GM18511 (cell line): ENCODE measurements at regions not wholly inside any gene's neighbourhood (a gene's known extent, or its start where the extent isn't known, plus 50 kb on each side); places are given as distances from the start of the nearest gene placed in this dataset.
"Not testable (repeated sequence)": the region's sequence is repeated elsewhere in the genome, so short reads cannot be mapped to it uniquely, and the experiment has no call there.

ENCODE experiments used
- ATAC-seq: cut with Tn5 transposase; IDR thresholded peaks from one replicate; pipeline ENCODE4 v1.9.1; 2021; ENCODE audit warnings: mild to moderate bottlenecking, moderate library complexity; ENCODE audit not compliant: unreplicated experiment

DNA sequence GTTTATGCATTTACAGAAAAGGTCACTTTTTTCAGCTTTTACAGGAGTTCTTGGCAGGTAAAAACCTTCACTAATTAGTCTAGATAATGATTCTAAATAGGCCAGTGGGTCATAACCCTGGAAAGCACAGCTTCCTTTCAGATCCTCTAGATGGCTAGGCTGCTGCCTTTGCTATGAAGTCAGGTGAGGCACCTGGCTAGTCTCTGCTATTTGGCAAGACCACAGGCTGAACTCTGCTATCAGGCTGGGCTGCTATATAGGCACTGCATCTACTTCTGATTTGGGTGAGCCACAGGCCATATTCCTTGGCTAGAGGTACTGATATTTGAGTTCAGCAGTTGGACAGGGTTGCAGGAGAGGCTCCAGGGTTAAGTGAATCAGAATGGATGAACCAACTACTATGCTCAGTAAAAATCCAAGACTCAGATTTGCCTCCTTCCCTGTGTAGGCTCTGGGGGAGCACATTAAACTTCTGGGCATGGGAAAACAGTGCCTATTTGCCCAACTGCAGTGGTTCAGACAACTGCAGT lies 665.7 kb upstream of the TBL1XR1 start:
- ATAC-seq = no peak

DNA sequence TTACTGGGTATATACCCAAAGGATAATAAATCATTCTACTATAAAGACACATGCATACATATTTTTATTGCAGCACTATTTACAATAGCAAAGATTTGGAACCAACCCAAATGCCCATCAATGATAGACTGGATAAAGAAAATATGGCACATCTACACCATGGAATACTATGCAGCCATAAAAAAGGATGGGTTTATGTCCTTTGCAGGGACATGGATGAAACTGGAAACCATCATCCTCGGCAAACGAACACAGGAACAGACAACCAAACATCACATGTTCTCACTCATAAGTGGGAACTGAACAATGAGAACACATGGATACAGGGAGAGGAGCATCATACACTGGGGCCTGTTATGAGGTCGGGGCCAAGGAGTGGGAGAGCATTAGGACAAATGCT lies 665.0 kb upstream of the KCNMB2 start:
- not testable (repeated sequence) for ATAC-seq

DNA sequence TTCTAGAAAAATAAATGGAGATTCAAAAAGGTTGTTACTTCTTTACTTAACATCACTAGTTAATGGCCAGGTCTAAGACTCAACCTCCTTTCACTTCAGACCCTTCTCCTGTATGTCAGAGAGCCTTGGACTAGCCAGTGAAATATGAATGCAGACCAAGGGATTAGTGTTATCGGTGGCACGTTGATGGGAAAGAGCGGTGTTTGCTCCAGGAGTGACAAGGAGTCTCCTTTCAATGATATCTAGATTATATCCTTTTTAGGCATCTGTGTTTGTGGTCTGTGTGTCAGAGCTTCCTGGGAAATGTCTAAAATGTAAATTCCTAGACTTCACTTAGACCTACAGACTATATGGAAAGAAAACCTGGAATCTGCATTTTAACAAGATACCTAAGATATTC lies 658.0 kb upstream of the KCNMB2 start:
- no peak for ATAC-seq

DNA sequence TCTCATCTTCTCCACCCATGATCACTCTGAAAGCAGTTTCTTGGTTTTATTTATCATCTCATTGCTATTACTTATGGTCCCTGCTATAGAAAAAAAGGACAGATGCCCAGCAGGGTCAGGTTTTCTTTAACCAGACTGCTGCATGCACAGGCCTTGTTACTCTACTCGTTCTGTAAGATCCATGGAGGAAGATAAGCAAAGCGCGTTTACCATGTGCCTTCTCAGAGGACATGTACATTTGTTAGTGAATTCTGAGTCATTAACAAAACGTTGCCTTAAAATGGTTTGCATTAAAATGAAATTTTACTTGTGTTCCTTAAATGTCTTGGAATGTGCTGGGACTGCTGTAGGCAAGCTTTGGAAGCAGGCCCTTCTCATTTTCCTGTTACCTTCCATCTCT lies 657.3 kb upstream of the KCNMB2 start:
- ATAC-seq = no peak

DNA sequence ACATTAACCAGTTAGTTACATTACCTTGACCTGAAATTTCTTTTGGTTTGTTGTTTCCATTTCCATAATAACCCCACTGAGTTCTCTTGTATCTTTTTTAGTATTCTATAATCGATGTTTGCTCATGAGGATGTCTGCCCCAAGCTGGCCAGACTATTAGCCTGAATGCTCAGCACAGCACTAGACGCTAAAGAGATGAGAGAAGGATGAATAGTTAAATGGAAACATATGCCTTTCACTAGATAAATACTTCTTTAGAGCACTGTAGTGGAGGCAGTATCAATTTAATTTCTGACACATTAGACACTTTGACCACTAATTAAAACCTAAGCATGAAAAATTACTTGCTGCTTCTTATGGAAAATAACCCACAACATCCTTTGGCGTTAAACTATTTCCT lies 654.9 kb upstream of the KCNMB2 start:
- ATAC-seq = no peak

DNA sequence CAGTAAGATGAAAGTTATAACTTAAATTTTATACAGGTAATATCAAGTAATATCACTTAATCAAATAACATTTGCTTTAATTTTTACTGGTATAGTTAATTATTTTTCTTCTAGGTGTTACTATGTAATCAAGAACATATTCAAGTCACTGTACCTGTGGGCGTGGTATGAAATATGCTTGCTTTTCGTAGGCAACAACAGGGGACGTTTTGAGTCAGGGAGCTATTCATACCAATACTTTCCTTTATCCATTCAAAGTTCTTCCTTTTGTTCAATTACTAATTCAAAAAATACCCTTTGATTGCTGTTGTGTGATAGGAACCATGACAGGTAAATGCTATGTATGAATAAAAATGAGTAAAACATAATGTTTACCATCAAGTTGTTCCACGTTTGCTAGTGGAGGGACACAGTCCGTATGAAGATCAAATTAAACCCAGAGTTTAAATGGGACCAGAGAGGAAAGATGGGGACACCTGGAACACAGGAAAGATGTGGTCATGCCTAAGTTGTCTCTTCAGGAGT lies 654.0 kb upstream of the KCNMB2 start:
- no peak for ATAC-seq

DNA sequence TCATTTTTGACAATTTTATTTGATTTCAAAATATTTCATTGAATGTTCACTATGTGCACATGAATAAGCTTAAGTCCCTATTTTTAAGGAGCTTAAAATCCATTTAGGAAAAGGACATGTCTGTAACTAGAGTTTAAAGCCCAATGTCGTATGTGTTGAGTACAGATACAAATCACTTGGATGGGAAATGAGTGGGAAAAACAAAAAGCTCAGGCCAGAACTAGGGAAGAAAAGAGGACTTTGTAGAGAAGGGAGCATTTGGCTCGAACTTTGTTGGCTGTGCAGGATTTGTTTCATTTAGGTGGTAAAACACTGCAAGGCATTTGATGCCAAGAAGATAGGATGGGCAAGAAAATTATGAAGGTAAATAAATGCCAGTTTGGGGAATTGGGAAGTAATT lies 653.1 kb upstream of the KCNMB2 start:
- no peak for ATAC-seq

DNA sequence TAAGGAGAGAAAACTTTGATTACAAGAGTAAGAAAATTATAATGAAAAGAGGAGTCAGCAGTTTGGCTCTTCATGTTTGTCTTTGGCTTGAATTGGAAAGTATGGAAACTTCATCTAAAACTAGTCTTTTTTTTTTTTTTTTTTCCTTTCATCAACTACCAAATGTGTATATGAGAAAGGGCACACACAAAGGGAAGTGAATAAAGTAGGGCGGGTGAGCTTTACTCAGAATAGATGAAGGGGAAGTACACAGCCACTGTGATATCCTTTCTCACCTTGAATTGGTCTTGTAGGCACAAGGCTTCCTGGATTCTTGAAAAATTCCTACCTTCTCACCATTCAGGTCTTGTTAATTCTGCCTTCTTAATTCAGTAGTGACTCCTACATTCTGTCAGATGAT lies 652.3 kb upstream of the KCNMB2 start:
- ATAC-seq = no peak

DNA sequence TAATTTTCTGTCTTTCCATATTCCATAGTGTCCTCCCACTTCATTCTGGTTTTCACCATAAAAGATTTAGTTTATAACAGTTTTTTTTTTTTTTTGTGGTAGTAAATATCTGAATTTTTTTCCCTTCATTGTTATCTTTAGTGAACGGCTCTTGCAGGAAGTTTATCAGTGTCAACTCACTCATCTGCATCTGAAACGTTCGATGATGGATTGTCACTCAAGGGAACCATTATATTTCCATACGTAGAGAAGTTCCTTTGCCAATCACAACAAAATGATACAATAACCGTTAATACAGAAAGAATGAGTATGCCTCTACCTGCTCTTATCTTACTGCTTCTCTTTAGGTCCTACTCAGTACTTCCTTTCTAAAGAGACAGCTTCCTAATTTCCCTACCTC lies 651.2 kb upstream of the KCNMB2 start:
- ATAC-seq = no peak

DNA sequence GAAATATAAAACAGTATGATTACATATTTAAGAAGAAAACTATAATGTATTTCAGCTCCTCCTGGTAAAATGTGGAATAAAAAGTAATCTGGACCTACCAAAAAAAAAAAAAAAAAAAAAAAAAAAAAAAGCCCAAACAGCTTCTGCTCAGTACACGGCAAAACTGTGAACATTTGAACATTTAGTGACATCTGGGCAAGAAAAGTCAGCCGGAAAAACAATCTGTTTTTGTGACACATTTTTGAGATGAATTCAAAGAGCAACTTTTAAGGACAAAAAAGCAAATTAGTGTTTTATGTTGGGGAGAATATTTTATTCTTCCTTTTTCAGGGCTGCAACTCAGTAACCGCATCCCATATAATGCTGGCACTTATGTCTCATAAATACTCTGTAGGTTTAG lies 649.7 kb upstream of the KCNMB2 start:
- no peak for ATAC-seq

DNA sequence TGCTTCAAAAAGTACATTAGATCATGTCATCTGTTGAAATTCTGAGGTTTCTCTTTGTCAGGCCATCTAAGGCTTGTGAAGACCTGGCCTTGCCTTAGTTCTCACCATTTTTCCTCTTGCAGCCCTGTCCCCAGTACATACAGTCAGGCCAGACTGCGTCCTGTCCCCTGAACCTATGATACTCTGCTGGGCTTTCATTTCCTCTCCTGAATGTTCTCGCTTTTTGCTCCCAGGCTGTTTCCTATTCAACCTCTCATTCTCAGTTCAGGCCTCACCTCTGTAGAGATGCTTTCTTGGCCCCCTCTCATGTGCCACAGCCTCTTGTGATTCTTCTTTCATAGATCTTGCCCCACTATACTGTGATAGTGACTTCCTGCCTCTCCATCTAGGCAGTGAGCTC lies 648.8 kb upstream of the KCNMB2 start:
- ATAC-seq = peak; percentile 71

DNA sequence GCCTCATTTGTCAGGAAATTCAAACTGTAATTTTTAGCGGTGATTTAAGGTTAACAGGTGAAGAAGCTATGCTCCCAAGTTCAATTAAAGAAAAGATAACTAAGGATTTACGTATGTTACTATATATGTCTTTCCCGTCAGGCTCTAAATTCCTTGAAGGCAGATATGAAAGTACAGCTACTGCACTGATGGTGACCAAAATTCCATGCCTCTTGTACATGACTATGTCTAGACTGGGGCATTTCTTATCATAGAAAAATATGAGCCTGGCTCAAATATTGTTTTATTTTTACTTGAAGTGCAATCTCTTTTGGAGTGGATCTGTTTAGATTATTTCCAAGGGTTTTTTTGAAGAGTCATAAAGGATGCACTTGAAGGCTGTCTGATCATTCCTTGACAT lies 647.1 kb upstream of the KCNMB2 start:
- no peak for ATAC-seq

DNA sequence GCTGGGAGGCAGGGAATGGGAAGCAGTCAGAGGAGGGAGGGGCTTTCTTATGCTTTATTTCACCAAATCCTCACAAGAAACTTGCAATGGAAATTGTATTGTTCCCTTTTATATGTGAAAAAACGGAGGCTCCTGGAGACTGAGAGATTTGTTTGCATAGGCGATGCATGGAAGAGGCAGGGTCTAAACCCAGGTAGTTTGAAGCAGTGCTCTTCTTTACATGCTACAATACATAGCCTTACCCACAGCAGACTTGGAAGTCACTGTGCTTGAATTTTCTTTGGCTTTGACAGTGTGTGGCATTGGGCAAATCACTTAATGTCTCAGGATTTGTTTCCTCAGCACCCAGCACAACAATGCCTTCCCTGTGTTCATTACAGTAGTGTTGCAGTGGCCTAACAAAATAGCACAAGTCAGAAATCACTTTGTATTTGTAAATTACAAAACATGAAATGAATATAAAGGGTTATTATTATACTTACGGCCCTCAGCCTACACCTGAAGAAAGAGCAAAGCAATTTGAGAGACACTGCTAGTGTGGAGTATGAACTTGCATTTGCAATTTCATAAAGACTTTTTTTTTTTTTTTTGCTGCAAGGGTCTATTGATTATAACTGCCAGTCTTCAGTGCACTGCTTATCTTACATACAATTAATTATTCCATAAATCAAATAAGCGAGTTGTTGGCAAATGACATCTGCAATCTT lies 646.4 kb upstream of the KCNMB2 start:
- ATAC-seq = no peak

DNA sequence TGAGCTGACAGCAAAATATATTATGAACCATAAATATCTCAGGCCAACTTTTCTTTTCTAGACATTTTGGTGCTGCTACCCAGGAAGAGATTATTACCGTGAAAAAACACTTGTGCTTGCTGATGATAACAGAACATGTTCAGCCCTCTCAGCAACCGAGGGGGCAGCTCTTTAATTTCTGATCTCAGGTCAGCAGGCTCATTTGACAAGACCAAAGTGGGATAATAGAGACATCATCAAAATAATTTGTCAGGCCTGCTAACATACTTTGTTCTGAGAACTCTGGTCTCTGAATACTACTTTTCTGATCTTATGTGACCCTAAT lies 645.9 kb upstream of the KCNMB2 start:
- ATAC-seq = no peak

DNA sequence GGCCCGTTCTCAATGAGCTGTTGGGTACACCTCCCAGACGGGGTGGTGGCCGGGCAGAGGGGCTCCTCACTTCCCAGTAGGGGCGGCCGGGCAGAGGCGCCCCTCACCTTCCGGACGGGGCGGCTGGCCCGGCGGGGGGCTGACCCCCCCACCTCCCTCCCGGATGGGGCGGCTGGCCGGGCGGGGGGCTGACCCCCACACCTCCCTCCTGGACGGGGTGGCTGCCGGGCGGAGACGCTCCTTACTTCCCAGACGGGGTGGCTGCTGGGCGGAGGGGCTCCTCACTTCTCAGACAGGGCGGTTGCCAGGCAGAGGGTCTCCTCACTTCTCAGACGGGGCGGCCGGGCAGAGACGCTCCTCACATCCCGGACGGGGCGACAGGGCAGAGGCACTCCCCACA lies 644.7 kb upstream of the KCNMB2 start:
- ATAC-seq = not testable (repeated sequence)

DNA sequence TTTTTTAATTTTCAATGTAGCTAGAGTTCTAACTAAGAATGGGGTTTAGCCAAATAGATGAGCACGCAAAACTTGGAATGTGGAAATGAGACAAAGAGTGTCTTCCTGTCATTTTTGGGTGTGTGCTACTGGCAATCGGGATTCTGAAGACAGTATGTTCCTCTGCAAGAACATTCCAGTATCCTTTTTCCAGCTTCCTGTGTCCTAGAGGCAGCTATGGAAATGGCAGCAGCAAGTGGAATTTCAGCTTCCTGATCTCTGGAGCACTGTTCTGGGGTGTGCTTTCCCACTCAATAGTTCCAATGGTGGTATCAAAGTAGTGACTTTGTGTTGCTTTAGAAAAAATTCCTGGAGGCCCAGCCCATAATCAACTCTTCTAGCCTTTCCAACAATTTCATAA lies 642.9 kb upstream of the KCNMB2 start:
- no peak for ATAC-seq

DNA sequence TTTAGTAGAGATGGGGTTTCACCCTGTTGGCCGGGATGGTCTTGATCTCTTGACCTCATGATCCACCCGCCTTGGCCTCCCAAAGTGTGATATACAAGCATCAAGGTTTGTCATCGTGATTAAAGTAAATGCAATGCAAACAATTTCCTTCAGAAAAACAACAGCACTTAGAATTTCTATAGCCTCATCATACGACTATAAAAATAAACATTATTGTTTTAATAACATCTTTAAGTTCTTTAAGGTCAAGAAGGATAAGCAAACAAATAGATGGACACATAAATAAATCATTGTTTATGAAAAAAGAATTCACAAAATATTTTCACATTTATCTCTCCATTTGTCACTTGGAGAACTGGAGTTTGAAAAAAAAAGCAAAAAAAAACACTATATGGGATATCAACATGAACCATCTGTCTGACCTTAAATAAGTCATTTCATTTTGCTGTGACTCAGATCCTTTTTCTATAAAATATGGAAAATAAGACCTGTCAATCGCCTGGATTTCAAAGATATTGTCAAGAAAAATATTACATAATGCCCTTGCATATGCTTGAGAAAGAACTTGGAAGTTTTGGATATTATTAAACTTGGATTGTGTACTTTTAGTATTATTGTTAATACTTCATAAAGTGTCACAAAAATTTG lies 642.0 kb upstream of the KCNMB2 start:
- no peak for ATAC-seq

DNA sequence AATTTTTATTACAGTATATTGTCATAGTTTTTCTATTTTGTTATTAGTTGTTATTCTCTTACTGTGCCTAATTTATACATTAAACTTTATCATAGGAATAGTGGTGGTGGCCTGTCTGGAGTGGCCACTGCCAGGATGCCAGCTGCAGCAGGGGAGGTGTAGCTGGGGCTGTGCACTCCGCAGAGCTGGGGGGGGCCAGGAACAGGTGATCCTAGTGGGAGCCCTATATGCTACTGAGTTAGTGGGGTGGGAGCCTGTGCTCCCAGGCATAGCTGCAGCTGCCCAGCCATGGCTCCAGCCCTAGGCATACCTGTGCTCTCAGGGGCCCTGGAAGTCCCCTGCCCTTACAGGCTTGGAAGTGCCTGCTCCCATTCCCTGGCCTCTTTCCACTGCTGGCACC lies 638.1 kb upstream of the KCNMB2 start:
- no peak for ATAC-seq

DNA sequence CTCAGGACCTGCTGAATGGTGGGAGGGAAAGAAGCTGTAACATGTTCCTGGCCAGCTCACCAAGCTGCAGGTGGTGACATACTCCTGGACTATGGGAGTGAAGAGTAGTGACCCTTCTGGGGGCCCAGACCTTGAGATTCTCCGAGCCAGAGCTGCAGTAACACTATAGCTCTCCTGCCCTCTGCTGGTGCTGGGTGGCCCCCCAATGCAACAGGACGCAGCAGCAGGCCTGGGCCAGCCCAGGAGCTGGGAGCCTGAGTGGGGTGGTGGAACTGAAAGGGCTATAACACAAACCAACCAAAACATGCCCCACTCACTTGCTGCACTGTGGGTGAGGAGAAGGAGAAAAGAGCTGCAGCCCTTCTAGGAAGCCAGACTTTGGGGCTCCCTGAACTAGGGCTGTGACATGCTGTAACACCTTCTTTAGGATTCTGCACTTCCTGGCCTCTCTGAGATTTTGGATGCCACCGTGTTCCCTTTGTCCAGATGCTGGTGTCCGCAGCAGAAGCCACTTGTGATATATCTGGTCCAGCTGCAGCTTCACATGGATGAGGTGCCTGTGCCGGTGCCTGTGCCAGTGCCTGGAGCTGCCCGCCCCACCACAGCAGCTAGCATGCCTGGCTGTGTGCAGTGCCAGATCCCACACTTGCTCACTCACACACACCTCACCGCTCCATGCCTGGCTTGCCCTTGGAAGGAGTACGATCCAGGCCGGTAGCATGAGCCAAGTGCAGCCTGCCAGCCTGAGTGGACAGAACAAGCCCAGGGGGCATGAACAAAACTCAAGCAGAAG lies 636.8 kb upstream of the KCNMB2 start:
- no peak for ATAC-seq

DNA sequence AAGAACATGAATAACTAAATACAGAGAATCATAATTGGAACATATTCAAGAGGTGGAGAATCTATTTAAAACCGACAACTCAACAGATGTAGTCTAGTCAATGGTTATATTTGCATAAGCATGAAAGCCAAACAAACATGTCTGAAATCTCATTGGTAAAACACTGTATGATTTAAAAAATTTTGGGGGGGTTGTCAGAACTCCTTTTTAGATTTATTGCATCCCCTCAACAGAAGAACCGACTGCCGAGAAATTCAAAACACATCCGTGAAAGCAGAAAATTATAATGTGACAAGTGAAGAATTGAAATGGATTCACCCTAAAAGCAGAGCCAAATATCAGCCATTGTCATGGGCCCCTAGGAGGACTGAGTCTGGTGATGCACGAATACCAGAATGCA lies 633.4 kb upstream of the KCNMB2 start:
- ATAC-seq = no peak

DNA sequence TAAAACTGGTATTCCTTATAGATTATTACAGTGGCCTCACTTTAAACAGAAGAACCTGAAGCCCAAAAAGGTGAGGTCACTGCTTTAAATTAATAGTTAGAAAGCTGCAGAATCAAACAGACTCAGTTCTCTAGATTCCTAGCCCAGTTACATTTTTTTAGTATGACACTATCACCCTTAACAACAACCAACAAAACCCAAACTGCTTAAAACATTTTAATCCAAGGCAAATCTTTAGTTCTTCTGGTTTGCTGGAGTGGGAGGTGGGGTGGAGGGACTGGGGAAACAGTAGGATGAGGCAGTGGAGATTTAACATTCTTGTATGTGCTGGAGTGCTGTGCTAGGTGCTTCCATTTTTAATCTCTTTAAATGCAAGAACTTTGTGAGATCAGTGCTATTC lies 631.6 kb upstream of the KCNMB2 start:
- ATAC-seq = no peak
